ENCODE measurements at regions not wholly inside any gene's neighbourhood (a gene's known extent, or its start where the extent isn't known, plus 50 kb on each side); places are given as distances from the start of the nearest gene placed in this dataset.
"Not testable (repeated sequence)": the region's sequence is repeated elsewhere in the genome, so short reads cannot be mapped to it uniquely, and the experiment has no call there.

DNA sequence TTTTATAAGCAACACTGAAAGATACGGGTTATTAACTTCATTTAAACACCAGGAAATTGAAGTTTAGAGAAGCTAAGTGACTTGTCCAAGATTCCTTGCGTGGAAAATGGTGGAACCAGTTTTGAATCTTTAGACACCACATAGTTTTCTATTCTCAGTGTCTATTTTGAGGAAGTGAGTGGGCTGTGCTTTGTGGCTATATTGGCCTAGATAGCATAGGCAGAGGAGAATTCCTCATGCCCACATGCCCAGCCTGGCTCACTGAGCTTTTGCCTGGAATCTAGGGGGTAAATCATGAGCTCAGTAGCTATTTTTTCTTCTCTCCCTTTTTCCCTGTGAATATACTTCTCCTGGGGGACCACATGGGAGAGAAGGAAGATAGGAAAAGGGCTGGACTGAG lies 431.3 kb downstream of the HS3ST3B1 start:
- no peak for DNase-seq (ENCODE audit: low spot score)

- no peak for DNase-seq (ENCODE audit: low spot score)
Measured at GRCh38 chr17:14731591-14731990, 430.7 kb downstream of the HS3ST3B1 start.

- DNase-seq (ENCODE audit: low spot score), result no peak
Measured at GRCh38 chr17:14730821-14731220, 429.9 kb downstream of the HS3ST3B1 start.

DNA sequence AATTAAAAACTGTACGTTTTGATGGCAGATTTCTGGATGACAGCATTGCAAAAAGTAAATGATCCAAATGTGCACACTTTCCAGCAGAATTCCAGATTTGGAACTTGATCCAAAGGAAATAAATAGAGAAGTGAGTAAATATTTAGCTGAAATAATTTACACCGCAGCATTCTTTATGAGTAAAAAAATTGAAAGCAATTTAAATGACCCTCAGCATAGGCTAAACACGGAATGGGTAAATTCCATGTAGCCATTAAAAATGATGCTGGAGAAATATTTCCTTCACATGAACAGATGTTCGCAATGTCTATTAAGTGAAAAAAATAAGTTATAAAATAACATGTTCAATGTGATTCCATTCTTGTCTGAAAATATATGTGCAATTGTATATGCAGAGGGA lies 424.8 kb downstream of the HS3ST3B1 start:
- no peak for DNase-seq (ENCODE audit: low spot score)

GRCh38 chr17:14724770-14725169 lies 423.9 kb downstream of the HS3ST3B1 start:
- no peak for DNase-seq (ENCODE audit: low spot score)

DNA sequence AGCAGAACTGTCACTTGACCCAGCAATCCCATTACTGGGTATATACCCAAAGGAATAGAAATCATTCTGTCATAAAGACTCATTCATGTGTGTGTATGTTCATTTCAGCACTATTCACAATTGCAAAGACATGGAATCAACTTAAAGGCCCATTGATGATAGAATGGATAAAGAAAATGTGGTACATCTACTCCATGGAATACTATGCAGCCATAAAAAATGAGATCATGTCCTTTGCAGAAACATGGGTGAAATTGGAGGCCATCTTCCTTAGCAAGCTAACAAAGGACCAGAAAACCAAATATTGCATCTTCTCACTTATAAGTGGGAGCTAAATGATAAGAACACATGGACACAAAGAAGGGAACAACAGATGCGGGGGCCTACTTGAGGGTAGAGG lies 422.5 kb downstream of the HS3ST3B1 start:
- not testable (repeated sequence) for DNase-seq (ENCODE audit: low spot score)

DNA sequence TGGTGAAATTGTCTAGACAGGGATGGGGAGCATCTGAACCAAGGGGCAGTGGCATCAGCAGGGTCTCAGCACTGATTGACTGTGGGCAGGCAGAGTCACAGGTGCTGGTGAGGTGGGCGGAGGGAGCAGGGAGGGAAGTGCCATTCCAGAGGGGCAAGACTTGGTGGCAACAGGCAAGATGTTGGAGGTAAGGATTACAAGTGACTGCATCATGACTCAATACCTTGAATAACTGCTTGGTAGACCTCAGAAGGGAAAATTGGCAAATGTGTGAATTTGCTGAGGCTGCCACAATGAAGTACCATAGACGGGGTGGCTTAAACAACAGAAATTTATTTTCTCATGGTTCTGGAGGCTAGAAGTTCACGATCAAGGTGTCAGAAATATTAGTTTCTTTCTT lies 419.1 kb downstream of the HS3ST3B1 start:
- DNase-seq (ENCODE audit: low spot score), result no peak

DNA sequence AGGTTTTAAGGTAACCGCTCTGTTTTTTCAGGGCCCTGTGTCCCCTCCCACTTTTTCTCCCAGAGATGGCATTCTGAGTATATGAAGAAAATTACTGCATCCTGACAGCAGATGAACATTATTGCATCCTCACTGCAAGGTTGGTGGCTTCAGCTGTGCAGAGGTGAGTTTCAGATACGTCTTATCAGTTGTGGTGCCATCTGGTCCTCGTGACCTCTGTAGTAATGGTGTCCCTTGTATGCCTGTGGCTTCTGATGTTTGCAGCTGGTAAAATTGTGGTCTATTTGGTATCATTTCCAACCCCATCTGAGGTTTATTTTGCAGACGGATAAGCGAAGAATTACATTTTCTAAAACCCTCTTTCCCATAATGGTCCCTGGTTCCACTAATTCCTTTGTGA lies 417.0 kb downstream of the HS3ST3B1 start:
- no peak for DNase-seq (ENCODE audit: low spot score)

DNA sequence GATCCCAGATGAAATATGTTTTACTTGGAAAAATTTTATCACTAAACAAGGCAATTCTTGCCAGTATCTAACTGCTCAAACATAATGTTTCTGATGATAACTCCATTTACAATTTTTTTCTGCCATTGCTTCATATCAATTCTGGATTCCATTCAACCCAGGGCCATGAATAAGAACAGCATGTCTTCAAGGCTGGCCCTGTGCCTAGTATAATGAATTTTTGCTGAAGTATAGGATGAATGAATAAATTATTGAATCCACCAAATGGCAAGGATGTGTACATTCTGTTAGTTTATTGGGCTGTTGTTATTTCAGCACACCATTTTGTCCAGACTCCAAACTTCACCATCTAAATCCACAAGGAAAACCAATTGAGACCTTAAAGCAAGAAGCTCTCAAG lies 414.7 kb downstream of the HS3ST3B1 start:
- no peak for DNase-seq (ENCODE audit: low spot score)

GRCh38 chr17:14712611-14713021 lies 411.7 kb downstream of the HS3ST3B1 start:
- DNase-seq (ENCODE audit: low spot score), result no peak

- no peak for DNase-seq (ENCODE audit: low spot score)
Measured at GRCh38 chr17:14704121-14704520, 403.2 kb downstream of the HS3ST3B1 start.

GRCh38 chr17:14701886-14702285 lies 401.0 kb downstream of the HS3ST3B1 start:
- no peak for DNase-seq (ENCODE audit: low spot score)

DNA sequence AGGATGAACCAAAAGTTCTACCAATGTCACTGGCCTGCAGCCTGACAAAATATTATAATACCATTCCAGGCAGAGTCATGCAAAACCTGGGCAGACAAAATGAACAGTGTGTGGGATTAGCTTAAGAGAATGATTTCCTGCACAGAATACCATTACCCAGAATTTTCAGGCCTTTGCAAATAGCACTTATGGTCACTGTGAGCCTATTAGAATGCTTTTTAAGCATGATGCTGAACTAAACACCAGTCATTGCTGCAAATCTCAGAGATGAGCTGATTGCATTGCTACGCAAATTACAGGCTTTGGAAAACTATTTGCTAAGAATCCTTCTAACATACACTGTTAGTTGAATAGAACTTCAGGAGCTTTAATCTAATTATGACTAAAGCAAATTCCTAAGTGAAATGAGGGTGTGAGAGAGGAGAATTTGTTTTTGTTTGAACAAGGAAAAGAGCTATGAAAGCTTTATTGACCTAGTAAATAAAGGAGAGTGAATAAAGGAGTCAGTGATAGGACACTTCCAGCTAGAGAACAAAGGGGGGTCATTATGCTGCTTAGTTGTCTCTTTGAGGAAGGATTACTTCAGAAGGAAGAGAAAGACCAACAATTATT lies 398.8 kb downstream of the HS3ST3B1 start:
- DNase-seq (ENCODE audit: low spot score), result no peak

DNA sequence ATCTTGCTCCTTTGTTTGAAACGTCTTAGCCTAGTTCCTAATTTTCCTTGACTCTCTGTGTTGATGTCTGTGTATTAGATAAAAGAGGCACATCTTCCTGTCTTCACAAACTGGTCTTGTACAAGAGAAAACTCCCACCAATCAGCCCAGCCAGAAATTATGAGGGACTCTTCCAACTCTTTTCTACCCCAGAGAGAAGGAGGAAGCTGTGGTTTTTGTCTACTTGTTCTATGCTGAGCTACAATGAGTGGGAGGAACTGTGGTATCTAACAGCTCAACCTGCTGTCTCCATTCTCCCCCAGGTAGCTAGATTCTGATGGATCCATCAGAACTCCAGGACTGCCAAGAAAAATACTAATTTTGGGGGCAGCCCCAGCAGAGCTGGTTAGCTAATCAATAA lies 392.5 kb downstream of the HS3ST3B1 start:
- DNase-seq (ENCODE audit: low spot score), result no peak

GRCh38 chr17:14690704-14691103 lies 389.8 kb downstream of the HS3ST3B1 start:
- no peak for DNase-seq (ENCODE audit: low spot score)

- DNase-seq (ENCODE audit: low spot score), result no peak
Measured at GRCh38 chr17:14688134-14688533, 387.3 kb downstream of the HS3ST3B1 start.

GRCh38 chr17:14672830-14673229 lies 371.9 kb downstream of the HS3ST3B1 start:
- DNase-seq (ENCODE audit: low spot score), result no peak

DNA sequence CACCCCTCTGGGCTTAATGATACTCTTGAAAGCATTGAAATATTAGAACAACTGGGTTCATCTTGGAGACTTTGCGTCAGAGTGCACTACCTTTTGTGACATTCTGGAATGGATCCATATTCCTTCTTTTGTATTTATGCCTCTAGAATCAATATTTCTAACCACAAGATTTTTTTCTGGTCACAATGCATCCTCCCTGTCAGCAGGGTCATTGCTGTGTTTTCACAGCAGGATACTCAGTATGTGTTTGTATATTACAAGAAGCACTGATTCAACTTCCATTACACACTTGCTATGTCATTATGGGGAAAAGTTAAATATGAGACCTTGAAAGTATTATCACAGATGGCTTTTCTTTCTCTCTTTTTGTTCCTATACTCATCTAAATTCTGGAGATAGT lies 370.0 kb downstream of the HS3ST3B1 start:
- no peak for DNase-seq (ENCODE audit: low spot score)

- DNase-seq (ENCODE audit: low spot score), result no peak
Measured at GRCh38 chr17:14664511-14664910, 363.6 kb downstream of the HS3ST3B1 start.

- DNase-seq (ENCODE audit: low spot score), result no peak
Measured at GRCh38 chr17:14641117-14641516, 340.2 kb downstream of the HS3ST3B1 start.

DNA sequence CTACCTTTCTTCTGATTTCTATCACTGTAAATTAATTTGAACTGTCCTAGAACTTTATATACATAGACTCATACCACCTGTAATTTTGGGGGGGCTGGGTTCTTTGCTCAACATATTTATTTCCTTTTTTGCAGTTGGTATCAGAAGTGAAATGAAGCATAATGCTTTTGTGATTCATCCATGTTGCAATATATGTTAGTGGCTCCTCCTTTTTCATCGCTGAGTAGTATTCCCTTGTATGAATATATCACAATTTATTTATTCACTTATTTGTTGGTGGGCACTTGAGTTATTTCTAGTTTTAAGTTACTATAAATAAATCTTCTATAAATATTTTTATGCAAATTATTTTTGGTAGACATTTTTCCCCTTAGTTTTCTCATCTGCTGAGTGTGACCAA lies 336.4 kb downstream of the HS3ST3B1 start:
- no peak for DNase-seq (ENCODE audit: low spot score)

GRCh38 chr17:14630621-14631020 lies 329.7 kb downstream of the HS3ST3B1 start:
- no peak for DNase-seq (ENCODE audit: low spot score)

- no peak for DNase-seq (ENCODE audit: low spot score)
Measured at GRCh38 chr17:14630046-14630445, 329.2 kb downstream of the HS3ST3B1 start.

GRCh38 chr17:14622615-14623101 lies 321.8 kb downstream of the HS3ST3B1 start:
- no peak for DNase-seq (ENCODE audit: low spot score)
